ENCODE measurements at regions not wholly inside any gene's neighbourhood (a gene's known extent, or its start where the extent isn't known, plus 50 kb on each side); places are given as distances from the start of the nearest gene placed in this dataset.

- H3K27ac ChIP-seq = no peak overlapping the region
- TF ChIP-seq ZFX (IDR thresholded peaks at IDR 0.05; ENCODE audit: borderline replicate concordance) = no peak
- TF ChIP-seq, protein P1, sequence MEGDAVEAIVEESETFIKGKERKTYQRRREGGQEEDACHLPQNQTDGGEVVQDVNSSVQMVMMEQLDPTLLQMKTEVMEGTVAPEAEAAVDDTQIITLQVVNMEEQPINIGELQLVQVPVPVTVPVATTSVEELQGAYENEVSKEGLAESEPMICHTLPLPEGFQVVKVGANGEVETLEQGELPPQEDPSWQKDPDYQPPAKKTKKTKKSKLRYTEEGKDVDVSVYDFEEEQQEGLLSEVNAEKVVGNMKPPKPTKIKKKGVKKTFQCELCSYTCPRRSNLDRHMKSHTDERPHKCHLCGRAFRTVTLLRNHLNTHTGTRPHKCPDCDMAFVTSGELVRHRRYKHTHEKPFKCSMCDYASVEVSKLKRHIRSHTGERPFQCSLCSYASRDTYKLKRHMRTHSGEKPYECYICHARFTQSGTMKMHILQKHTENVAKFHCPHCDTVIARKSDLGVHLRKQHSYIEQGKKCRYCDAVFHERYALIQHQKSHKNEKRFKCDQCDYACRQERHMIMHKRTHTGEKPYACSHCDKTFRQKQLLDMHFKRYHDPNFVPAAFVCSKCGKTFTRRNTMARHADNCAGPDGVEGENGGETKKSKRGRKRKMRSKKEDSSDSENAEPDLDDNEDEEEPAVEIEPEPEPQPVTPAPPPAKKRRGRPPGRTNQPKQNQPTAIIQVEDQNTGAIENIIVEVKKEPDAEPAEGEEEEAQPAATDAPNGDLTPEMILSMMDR (IDR thresholded peaks at IDR 0.05) = no peak
Observed at GRCh38 chr2:240302041-240302440, 133.4 kb upstream of the GPC1 start.

- no peak overlapping the region for H3K27ac ChIP-seq
- TF ChIP-seq ZFX (IDR thresholded peaks at IDR 0.05; ENCODE audit: borderline replicate concordance) = no peak
- TF ChIP-seq, protein P1 (IDR thresholded peaks at IDR 0.05) = no peak
Observed at GRCh38 chr2:240302933-240303595, 132.4 kb upstream of the GPC1 start.

DNA sequence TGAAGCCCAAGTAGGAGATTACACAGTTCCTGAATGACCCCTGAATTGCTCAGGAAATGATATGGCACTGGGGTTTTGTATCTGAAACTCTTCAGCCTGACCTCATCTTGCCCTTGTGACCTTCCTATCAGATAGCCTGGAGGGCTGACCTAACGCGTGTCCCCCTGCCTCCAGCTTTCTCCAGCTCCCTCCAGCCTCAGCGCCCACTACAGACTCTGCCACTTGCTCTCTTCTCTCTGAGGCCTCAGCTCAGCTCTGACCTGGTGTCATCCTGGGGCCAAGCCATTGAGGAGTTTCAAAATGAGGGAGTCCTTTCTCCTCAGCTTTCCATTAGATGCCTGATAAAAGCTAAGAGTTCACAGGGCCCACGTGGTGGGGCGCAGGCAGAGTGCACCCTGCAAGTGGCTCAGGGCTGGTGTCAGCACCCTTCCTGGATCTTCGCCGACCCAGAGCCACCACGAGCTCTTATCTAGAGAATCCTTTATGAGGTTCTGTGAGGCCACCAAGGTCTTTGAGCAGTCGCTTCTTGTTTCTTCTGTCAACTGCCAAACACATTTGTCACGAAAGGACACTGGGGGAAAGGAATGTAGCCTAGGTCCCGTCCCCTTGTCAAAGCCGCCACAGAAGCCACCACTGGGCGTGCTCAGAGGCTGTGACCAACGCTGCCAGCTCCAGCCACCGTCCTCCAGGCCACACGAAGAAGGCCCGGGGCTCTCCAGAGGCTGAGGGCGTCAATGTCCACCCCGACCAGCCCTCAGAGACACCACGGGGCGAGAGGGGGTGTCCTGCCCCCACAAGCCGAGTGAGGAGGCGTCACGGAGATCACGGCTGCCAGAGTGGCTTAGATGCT, 131.3 kb upstream of the GPC1 start:
- TF ChIP-seq, protein P1 (IDR thresholded peaks at IDR 0.05) = no peak
- TF ChIP-seq ZFX (IDR thresholded peaks at IDR 0.05; ENCODE audit: borderline replicate concordance) = no peak
- no peak overlapping the region for H3K27ac ChIP-seq

GRCh38 chr2:240304746-240305161, 130.7 kb upstream of the GPC1 start:
- no peak overlapping the region for H3K27ac ChIP-seq
- TF ChIP-seq ZFX (IDR thresholded peaks at IDR 0.05; ENCODE audit: borderline replicate concordance) = no peak
- TF ChIP-seq, protein P1 (IDR thresholded peaks at IDR 0.05) = no peak

GRCh38 chr2:240305369-240305962, 130.0 kb upstream of the GPC1 start:
- TF ChIP-seq, protein P1 (IDR thresholded peaks at IDR 0.05) = no peak
- TF ChIP-seq ZFX (IDR thresholded peaks at IDR 0.05; ENCODE audit: borderline replicate concordance) = no peak
- H3K27ac ChIP-seq = no peak overlapping the region

GRCh38 chr2:240306185-240306584, 129.3 kb upstream of the GPC1 start:
- no peak overlapping the region for H3K27ac ChIP-seq
- TF ChIP-seq ZFX (IDR thresholded peaks at IDR 0.05; ENCODE audit: borderline replicate concordance) = no peak
- TF ChIP-seq, protein P1 (IDR thresholded peaks at IDR 0.05) = no peak

Data from 22Rv1 (cell line).